ENCODE measurements at regions not wholly inside any gene's neighbourhood (a gene's known extent, or its start where the extent isn't known, plus 50 kb on each side); places are given as distances from the start of the nearest gene placed in this dataset.

DNA sequence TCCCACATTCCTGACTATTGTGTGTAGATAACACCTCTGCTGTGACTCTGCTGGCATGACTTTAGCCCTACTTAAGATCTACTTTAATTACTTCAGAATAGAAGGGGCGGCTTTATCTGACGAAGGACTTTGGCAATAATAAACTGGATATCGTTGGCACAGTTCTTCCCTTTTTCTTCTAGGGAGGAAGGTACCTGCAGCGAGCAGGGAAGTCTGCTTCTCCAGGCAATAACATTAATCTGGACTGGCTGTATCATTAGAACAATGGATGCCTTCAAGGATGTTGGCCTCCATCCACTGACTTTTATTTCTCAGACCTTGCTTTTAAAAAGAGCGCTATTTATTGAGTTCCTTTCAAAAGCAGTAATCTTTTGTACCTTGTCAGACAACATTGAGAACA is 172.6 kb upstream of the THSD7A start:
- ChIA-PET POLR2A (interaction anchor here (0.6 kb wide), 1 partner anchor 13 kb away, joined by 3 read pairs; no protein-coding TSS in a partner anchor), CTCF (interaction anchor here (0.7 kb wide), 1 partner anchor 59 kb away, joined by 3 read pairs; no protein-coding TSS in a partner anchor)
- no peak for TF ChIP-seq ZFP37 (tag by site-specific recombination; IDR thresholded peaks at IDR 0.05)
- TF ChIP-seq GLIS1 (tag by site-specific recombination; IDR thresholded peaks at IDR 0.05), result no peak
- no peak for TF ChIP-seq SP2 (tag by site-specific recombination; IDR thresholded peaks at IDR 0.05)
- TF ChIP-seq, protein P1, sequence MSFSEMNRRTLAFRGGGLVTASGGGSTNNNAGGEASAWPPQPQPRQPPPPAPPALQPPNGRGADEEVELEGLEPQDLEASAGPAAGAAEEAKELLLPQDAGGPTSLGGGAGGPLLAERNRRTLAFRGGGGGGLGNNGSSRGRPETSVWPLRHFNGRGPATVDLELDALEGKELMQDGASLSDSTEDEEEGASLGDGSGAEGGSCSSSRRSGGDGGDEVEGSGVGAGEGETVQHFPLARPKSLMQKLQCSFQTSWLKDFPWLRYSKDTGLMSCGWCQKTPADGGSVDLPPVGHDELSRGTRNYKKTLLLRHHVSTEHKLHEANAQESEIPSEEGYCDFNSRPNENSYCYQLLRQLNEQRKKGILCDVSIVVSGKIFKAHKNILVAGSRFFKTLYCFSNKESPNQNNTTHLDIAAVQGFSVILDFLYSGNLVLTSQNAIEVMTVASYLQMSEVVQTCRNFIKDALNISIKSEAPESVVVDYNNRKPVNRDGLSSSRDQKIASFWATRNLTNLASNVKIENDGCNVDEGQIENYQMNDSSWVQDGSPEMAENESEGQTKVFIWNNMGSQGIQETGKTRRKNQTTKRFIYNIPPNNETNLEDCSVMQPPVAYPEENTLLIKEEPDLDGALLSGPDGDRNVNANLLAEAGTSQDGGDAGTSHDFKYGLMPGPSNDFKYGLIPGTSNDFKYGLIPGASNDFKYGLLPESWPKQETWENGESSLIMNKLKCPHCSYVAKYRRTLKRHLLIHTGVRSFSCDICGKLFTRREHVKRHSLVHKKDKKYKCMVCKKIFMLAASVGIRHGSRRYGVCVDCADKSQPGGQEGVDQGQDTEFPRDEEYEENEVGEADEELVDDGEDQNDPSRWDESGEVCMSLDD (tag by site-specific recombination; IDR thresholded peaks at IDR 0.05), result no peak
- TF ChIP-seq, protein P2, sequence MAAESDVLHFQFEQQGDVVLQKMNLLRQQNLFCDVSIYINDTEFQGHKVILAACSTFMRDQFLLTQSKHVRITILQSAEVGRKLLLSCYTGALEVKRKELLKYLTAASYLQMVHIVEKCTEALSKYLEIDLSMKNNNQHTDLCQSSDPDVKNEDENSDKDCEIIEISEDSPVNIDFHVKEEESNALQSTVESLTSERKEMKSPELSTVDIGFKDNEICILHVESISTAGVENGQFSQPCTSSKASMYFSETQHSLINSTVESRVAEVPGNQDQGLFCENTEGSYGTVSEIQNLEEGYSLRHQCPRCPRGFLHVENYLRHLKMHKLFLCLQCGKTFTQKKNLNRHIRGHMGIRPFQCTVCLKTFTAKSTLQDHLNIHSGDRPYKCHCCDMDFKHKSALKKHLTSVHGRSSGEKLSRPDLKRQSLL (tag by site-specific recombination; IDR thresholded peaks at IDR 0.05), result no peak
- TF ChIP-seq ZSCAN16 (tag by site-specific recombination; IDR thresholded peaks at IDR 0.05), result no peak
- TF ChIP-seq ZNF175 (tag by site-specific recombination; IDR thresholded peaks at IDR 0.05), result no peak
- no peak for TF ChIP-seq ZFP41 (tag by site-specific recombination; IDR thresholded peaks at IDR 0.05; ENCODE audit: borderline replicate concordance)
- no peak for TF ChIP-seq ZNF791 (tag by site-specific recombination; IDR thresholded peaks at IDR 0.05)
- TF ChIP-seq ZNF132 (tag by site-specific recombination; IDR thresholded peaks at IDR 0.05; ENCODE audit: borderline replicate concordance), result no peak
- TF ChIP-seq KLF8 (tag by site-specific recombination; IDR thresholded peaks at IDR 0.05), result no peak
- TF ChIP-seq ZNF501 (tag by site-specific recombination; IDR thresholded peaks at IDR 0.05), result no peak
- no peak for TF ChIP-seq ZSCAN23 (tag by site-specific recombination; IDR thresholded peaks at IDR 0.05)
- no peak for TF ChIP-seq ZNF843 (tag by site-specific recombination; IDR thresholded peaks at IDR 0.05)
- no peak for TF ChIP-seq KLF1 (tag by site-specific recombination; IDR thresholded peaks at IDR 0.05)
- no peak for TF ChIP-seq ZNF548 (tag by site-specific recombination; IDR thresholded peaks at IDR 0.05)
- TF ChIP-seq ZNF544 (tag by site-specific recombination; IDR thresholded peaks at IDR 0.05), result no peak
- TF ChIP-seq, protein P3, sequence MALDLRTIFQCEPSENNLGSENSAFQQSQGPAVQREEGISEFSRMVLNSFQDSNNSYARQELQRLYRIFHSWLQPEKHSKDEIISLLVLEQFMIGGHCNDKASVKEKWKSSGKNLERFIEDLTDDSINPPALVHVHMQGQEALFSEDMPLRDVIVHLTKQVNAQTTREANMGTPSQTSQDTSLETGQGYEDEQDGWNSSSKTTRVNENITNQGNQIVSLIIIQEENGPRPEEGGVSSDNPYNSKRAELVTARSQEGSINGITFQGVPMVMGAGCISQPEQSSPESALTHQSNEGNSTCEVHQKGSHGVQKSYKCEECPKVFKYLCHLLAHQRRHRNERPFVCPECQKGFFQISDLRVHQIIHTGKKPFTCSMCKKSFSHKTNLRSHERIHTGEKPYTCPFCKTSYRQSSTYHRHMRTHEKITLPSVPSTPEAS (tag by site-specific recombination; IDR thresholded peaks at IDR 0.05), result no peak
- TF ChIP-seq ZNF747 (tag by site-specific recombination; IDR thresholded peaks at IDR 0.05), result no peak
- Histone ChIP-seq H3K36me3 (ENCODE audit: control insufficient read depth in 2 of 2, insufficient read depth in 1 of 2, low read length in 2 of 2) (no peaks in the 10 kb centered on the region), H3K27ac (ENCODE audit: extremely low read depth, low read depth, low read length) (no peak overlapping the region), H3K9me3 (ENCODE audit: control insufficient read depth, insufficient read depth, low read depth, low read length) (no peaks in the 10 kb centered on the region), H3K4me1 (ENCODE audit: control insufficient read depth, insufficient read depth, low read length) (no peaks in the 10 kb centered on the region), H3K4me3 (ENCODE audit: low read depth, low read length) (no peak overlapping the region)

- Histone ChIP-seq H3K36me3 (ENCODE audit: control insufficient read depth in 2 of 2, insufficient read depth in 1 of 2, low read length in 2 of 2) (no peaks in the 10 kb centered on the region), H3K9me3 (ENCODE audit: control insufficient read depth, insufficient read depth, low read depth, low read length) (no peaks in the 10 kb centered on the region), H3K27ac (ENCODE audit: extremely low read depth, low read depth, low read length) (no peak overlapping the region), H3K4me3 (ENCODE audit: low read depth, low read length) (no peak overlapping the region), H3K4me1 (ENCODE audit: control insufficient read depth, insufficient read depth, low read length) (no peaks in the 10 kb centered on the region)
- ChIA-PET CTCF (interaction anchor here (0.7 kb wide), 1 partner anchor 56 kb away, joined by 3 read pairs; no protein-coding TSS in a partner anchor), POLR2A (no interaction called here)
- TF ChIP-seq ZSCAN5A (tag by site-specific recombination; IDR thresholded peaks at IDR 0.05) (no peak), ZNF660 (tag by site-specific recombination; IDR thresholded peaks at IDR 0.05) (no peak), ZNF473 (tag by site-specific recombination; IDR thresholded peaks at IDR 0.05) (no peak), ZNF311 (tag by site-specific recombination; IDR thresholded peaks at IDR 0.05; ENCODE audit: borderline replicate concordance) (no peak), TSHZ1 (tag by site-specific recombination; IDR thresholded peaks at IDR 0.05; ENCODE audit: borderline replicate concordance) (no peak), GLI4 (tag by site-specific recombination; IDR thresholded peaks at IDR 0.05) (no peak), ZXDB (tag by site-specific recombination; IDR thresholded peaks at IDR 0.05) (no peak)
Measured at GRCh38 chr7:12007576-12007975, 175.6 kb upstream of the THSD7A start.

Measured in HEK293 (cell line).